BLaER1 treated with 17β-estradiol and CSF1 and Interleukin-3, amounts not matched to agents 10 nM and 100 nM (cell line): ENCODE measurements at regions not wholly inside any gene's neighbourhood (a gene's known extent, or its start where the extent isn't known, plus 50 kb on each side); places are given as distances from the start of the nearest gene placed in this dataset.
"Not testable (repeated sequence)": the region's sequence is repeated elsewhere in the genome, so short reads cannot be mapped to it uniquely, and the experiment has no call there.

Source experiments
- H3K27ac ChIP-seq, 11 experiments: shearing (Covaris generic); formaldehyde crosslinking; 2 replicates each; pipeline ENCODE4 v1.8.1; 2022
- H3K27me3 ChIP-seq, 11 experiments: shearing (Covaris generic); formaldehyde crosslinking; 2 replicates each; pipeline ENCODE4 v1.8.1; 2022
- H3K36me3 ChIP-seq, 11 experiments: shearing (Covaris generic); formaldehyde crosslinking; 2 replicates each; pipeline ENCODE4 v1.8.1; 2022
- H3K4me1 ChIP-seq, 10 experiments: shearing (Covaris generic); formaldehyde crosslinking; 2 replicates each; pipeline ENCODE4 v1.8.1; 2022
- H3K4me2 ChIP-seq, 11 experiments: shearing (Covaris generic); formaldehyde crosslinking; 2 replicates each; pipeline ENCODE4 v1.8.1; 2022
- H3K4me3 ChIP-seq, 10 experiments: shearing (Covaris generic); formaldehyde crosslinking; 2 replicates each; pipeline ENCODE4 v1.8.1; 2022
- H3K9ac ChIP-seq, 11 experiments: shearing (Covaris generic); formaldehyde crosslinking; 2 replicates each; pipeline ENCODE4 v1.8.1; 2022
- H3K9me3 ChIP-seq, 11 experiments: shearing (Covaris generic); formaldehyde crosslinking; replicated peaks in 1 of 11; 2 replicates each; pipeline ENCODE4 v1.8.1; 2022
- H4K20me1 ChIP-seq, 11 experiments: shearing (Covaris generic); formaldehyde crosslinking; 2 replicates each; pipeline ENCODE4 v1.8.1; 2022
- Cebpa-rat ChIP-seq, 11 experiments: shearing (Covaris generic); IDR thresholded peaks; 2 replicates each; pipeline ENCODE4 v1.8.1; 2022

- H3K4me3 ChIP-seq: no peak overlapping the region
- TF ChIP-seq Cebpa-rat (IDR thresholded peaks at IDR 0.05): no peak
- no peaks in the 10 kb centered on the region for H3K4me1 ChIP-seq
- no peak overlapping the region for H3K9ac ChIP-seq
- H3K36me3 ChIP-seq: no peaks in the 10 kb centered on the region
- H3K9me3 ChIP-seq: peaks cover 0 to 19% (median 10%) of the 10 kb centered on the region in 11 experiments; a peak in 13 of 22 replicates
- H3K27ac ChIP-seq: no peak overlapping the region
- H4K20me1 ChIP-seq: no peaks in the 10 kb centered on the region
- no peak overlapping the region for H3K4me2 ChIP-seq
- H3K27me3 ChIP-seq: no peaks in the 10 kb centered on the region
Observed at GRCh38 chr18:55737781-55738468, 149.9 kb upstream of the TCF4 start.

GRCh38 chr18:55737266-55737665 is 149.3 kb upstream of the TCF4 start:
- no peak overlapping the region for H3K9ac ChIP-seq
- H4K20me1 ChIP-seq: no peaks in the 10 kb centered on the region
- H3K27me3 ChIP-seq: no peaks in the 10 kb centered on the region
- H3K4me2 ChIP-seq: no peak overlapping the region
- no peaks in the 10 kb centered on the region for H3K36me3 ChIP-seq
- peaks cover 0 to 20% (median 10%) of the 10 kb centered on the region in 11 experiments; a peak in 13 of 22 replicates for H3K9me3 ChIP-seq
- no peak overlapping the region for H3K4me3 ChIP-seq
- no peak overlapping the region for H3K27ac ChIP-seq
- H3K4me1 ChIP-seq: peaks cover 0 to 3% (median 2%) of the 10 kb centered on the region in 10 experiments; a peak in 11 of 20 replicates
- TF ChIP-seq Cebpa-rat (IDR thresholded peaks at IDR 0.05): no peak

DNA sequence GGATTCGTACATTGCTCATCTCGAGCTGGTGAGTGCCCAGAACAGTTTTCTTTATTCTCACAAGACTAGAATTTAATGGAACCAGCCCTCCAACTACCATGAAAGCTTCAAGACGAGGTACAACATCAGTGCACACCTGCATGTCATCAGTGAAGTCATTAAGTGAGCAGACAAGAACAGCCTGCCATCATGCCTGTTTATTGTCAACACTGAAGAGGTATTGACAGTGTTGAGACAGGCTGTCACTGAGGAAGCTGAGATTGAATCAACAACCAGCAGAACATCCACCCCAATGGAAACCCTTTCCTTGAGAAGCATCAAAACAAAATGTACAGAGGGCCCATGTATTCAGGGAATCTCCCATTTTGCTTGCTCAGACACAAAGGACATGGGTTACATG is 148.0 kb upstream of the TCF4 start:
- Histone ChIP-seq H3K27me3 (no peaks in the 10 kb centered on the region), H3K36me3 (no peaks in the 10 kb centered on the region), H3K4me3 (no peak overlapping the region), H3K27ac (no peak overlapping the region), H3K4me1 (peaks cover 0 to 12% (median 7%) of the 10 kb centered on the region in 10 experiments; a peak in 11 of 20 replicates), H3K4me2 (no peak overlapping the region), H3K9ac (no peak overlapping the region), H4K20me1 (no peaks in the 10 kb centered on the region), H3K9me3 (peaks cover 0 to 20% (median 10%) of the 10 kb centered on the region in 11 experiments; a peak in 13 of 22 replicates)
- no peak for TF ChIP-seq Cebpa-rat (IDR thresholded peaks at IDR 0.05)

GRCh38 chr18:55735199-55735855 is 147.3 kb upstream of the TCF4 start:
- Histone ChIP-seq H4K20me1 (no peaks in the 10 kb centered on the region), H3K4me2 (no peak overlapping the region)

DNA sequence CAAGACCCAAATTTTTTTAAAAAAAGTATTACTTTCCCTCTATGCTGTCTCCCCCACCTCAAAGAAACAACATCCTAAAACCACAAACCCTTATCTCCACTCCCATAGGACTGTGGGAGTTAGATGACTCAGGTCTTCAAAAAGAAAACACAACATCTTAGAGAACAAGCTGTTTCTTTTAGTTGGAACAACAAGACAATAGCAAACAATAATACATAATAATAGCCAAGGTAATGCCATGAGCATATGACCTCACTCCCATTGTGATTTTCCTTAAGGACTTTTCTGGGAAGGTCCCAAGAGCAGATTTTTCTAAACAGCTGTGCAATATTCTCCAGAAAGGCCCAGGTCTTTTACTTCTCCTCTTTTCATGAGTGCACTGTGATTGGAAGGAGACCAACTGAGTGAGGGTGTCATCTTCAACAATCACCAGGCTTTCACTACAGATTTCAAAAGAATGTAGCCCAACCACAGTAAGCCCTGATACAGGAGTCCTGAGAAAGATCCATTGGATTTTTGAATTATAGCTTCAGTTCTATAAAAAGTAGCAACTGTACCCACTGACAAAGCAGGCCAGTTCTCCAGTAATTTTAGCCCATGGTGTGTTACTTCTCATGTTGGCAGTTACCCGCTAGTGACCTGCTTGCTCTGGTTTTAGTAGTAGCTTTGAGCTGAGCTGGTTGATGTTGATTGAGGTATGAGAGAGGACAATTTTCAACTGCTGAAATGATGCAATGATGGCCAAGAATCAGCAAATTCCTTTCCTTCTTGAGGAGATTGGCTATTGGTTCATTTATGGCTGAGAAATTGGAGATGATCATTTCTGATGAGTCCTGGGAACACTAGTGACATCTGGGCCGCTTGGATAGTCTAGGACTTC is 144.5 kb upstream of the TCF4 start:
- H4K20me1 ChIP-seq: no peaks in the 10 kb centered on the region
- peak overlapping the region in 7 of 11 experiments; percentile 0 to 25 (median 9); a peak in 4 of 22 replicates for H3K4me2 ChIP-seq
- no peak for TF ChIP-seq Cebpa-rat (IDR thresholded peaks at IDR 0.05)
- no peak overlapping the region for H3K9ac ChIP-seq
- peaks cover 0 to 20% (median 10%) of the 10 kb centered on the region in 11 experiments; a peak in 13 of 22 replicates for H3K9me3 ChIP-seq
- H3K4me1 ChIP-seq: peaks cover 0 to 12% (median 7%) of the 10 kb centered on the region in 10 experiments; a peak in 11 of 20 replicates
- H3K27ac ChIP-seq: no peak overlapping the region
- H3K27me3 ChIP-seq: no peaks in the 10 kb centered on the region
- no peak overlapping the region for H3K4me3 ChIP-seq
- H3K36me3 ChIP-seq: no peaks in the 10 kb centered on the region

More at GRCh38 chr18:55735199-55735855, 147.3 kb upstream of the TCF4 start:
- Histone ChIP-seq H3K9me3 (peaks cover 0 to 20% (median 10%) of the 10 kb centered on the region in 11 experiments; a peak in 13 of 22 replicates), H3K4me1 (peaks cover 0 to 12% (median 7%) of the 10 kb centered on the region in 10 experiments; a peak in 11 of 20 replicates), H3K27ac (no peak overlapping the region), H3K4me3 (no peak overlapping the region), H3K36me3 (no peaks in the 10 kb centered on the region), H3K27me3 (no peaks in the 10 kb centered on the region), H3K9ac (no peak overlapping the region)
- TF ChIP-seq Cebpa-rat (IDR thresholded peaks at IDR 0.05): no peak

GRCh38 chr18:55731594-55732042 is 143.6 kb upstream of the TCF4 start:
- H3K4me1 ChIP-seq: peaks cover 0 to 12% (median 7%) of the 10 kb centered on the region in 10 experiments; a peak in 11 of 20 replicates
- no peak for TF ChIP-seq Cebpa-rat (IDR thresholded peaks at IDR 0.05)
- no peak overlapping the region for H3K9ac ChIP-seq
- peak overlapping the region in 4 of 11 experiments; percentile 0 to 13 (median 7); a peak in 1 of 22 replicates for H3K4me2 ChIP-seq
- no peaks in the 10 kb centered on the region for H3K27me3 ChIP-seq
- no peak overlapping the region for H3K27ac ChIP-seq
- H4K20me1 ChIP-seq: no peaks in the 10 kb centered on the region
- no peak overlapping the region for H3K4me3 ChIP-seq
- H3K36me3 ChIP-seq: no peaks in the 10 kb centered on the region
- peaks cover under 1 to 20% (median 10%) of the 10 kb centered on the region in 11 experiments; a peak in 16 of 22 replicates for H3K9me3 ChIP-seq

DNA sequence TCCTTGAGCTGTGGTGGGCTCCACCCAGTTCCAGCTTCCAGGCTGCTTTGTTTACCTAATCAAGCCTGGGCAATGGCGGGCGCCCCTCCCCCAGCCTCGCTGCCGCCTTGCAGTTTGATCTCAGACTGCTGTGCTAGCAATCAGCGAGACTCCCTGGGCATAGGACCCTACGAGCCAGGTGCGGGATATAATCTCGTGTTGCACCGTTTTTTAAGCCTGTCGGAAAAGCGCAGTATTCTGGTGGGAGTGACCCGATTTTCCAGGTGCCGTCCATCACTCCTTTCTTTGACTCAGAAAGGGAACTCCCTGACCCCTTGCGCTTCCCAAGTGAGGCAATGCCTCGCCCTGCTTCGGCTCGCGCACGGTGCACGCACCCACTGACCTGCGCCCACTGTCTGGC is 133.0 kb upstream of the TCF4 start:
- H3K27me3 ChIP-seq, H3K4me3 ChIP-seq, H3K36me3 ChIP-seq, H3K27ac ChIP-seq, H3K9ac ChIP-seq, H4K20me1 ChIP-seq, H3K4me2 ChIP-seq, H3K4me1 ChIP-seq: not testable (repeated sequence)
- H3K9me3 ChIP-seq: peaks cover 0 to 11% (median 4%) of the 10 kb centered on the region in 11 experiments; a peak in 11 of 22 replicates

DNA sequence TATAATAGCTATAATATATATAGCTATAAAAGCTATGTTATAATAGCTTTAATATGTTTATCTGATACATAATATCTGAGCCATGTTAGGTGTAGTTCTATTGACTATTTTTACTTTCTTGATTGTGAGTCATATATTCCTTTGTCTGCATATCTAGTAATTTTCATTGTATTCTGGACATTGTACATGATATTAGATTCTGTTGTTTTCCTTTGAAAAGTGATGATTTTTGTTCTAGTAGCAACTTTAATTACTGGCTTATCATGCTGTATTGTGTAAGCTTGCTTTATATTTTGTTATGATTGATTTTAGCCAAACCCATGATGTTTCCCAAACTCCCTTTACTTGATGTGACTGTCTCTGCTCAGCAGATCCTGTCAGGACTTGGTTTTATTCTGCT is 125.7 kb upstream of the TCF4 start:
- no peak for TF ChIP-seq Cebpa-rat (IDR thresholded peaks at IDR 0.05)
- no peak overlapping the region for H3K4me3 ChIP-seq
- no peak overlapping the region for H3K27ac ChIP-seq

More for the DNA sequence above, 125.7 kb upstream of the TCF4 start:
- peaks cover 0 to 5% (median 0%) of the 10 kb centered on the region in 11 experiments; a peak in 2 of 22 replicates for H3K36me3 ChIP-seq
- H3K27me3 ChIP-seq: no peaks in the 10 kb centered on the region
- H3K9ac ChIP-seq: no peak overlapping the region
- H3K4me2 ChIP-seq: no peak overlapping the region
- no peaks in the 10 kb centered on the region for H4K20me1 ChIP-seq
- H3K4me1 ChIP-seq: no peaks in the 10 kb centered on the region
- peaks cover 23 to 40% (median 29%) of the 10 kb centered on the region in 11 experiments for H3K9me3 ChIP-seq
